RWPE1 (cell line): ENCODE measurements at regions not wholly inside any gene's neighbourhood (a gene's known extent, or its start where the extent isn't known, plus 50 kb on each side); places are given as distances from the start of the nearest gene placed in this dataset.

Source experiments
- CTCF ChIA-PET: fragments of 350-600 bp; sonication (Branson Sonifier 250); formaldehyde crosslinking; extraction: SDS; loops from one replicate; lab custom pipeline; 2021; lab: Yijun Ruan, JAX
- POLR2A ChIA-PET: fragments of 400-600 bp; formaldehyde crosslinking; extraction: SDS; loops from one replicate; lab custom pipeline; 2020; ENCODE audit warnings: antibody characterized with exemption; ENCODE audit not compliant: low non-redundant PET; lab: Yijun Ruan, JAX
- DNase-seq: peaks from one replicate; pipeline ENCODE4 v3.0.0; 2012; ENCODE audit warnings: low spot score
- H3K27ac ChIP-seq: fragments of 450-650 bp; 2 replicates; pipeline ENCODE4 v1.5.1; 2017
- CTCF ChIP-seq: fragments of 450-650 bp; conservative IDR thresholded peaks from 2 replicates; pipeline ENCODE4 v1.5.1; 2017; ENCODE audit warnings: low read depth, mild to moderate bottlenecking

- POLR2A ChIA-PET: no interaction called here
- H3K27ac ChIP-seq: no peak overlapping the region
- CTCF ChIA-PET: no interaction called here
- DNase-seq: no peak
- TF ChIP-seq CTCF: no peak
These were observed 145.2 kb upstream of the TMEM108 start for GRCh38 chr3:132892956-132893355.

DNA sequence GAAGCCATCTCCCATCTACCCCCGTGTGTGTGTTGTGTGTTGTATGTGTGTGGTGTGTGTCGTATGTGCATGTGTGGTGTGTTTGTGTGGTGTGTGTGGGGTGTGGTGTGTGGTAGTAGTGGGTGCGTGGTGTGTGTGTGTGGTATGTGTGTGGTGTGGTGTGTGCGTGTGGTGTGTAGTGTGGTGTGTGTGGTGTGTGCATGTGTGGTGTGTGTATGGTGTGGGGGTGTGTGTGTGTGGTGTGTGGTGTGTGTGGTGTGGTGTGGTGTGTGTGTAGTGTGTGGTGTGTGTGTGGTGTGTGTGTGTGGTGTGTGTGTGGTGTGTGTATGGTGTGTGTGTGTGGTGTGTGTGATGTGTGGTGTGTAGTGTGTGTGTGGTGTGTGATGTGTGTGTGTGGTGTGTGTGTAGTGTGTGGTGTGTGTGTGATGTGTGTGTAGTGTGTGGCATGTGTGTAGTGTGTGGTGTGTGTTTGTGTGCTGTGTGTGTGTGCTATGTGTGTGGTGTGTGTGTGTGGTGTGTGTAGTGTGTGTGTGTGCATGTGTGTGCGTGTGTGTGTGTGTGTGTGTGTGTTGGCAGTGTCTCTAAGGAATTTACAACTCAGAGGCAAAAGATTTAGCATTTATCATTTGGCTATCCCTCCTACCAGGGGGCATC lies 156.3 kb upstream of the TMEM108 start:
- no peak overlapping the region for H3K27ac ChIP-seq
- TF ChIP-seq CTCF: no peak
- CTCF ChIA-PET: no interaction called here
- POLR2A ChIA-PET: no interaction called here
- DNase-seq: no peak

DNA sequence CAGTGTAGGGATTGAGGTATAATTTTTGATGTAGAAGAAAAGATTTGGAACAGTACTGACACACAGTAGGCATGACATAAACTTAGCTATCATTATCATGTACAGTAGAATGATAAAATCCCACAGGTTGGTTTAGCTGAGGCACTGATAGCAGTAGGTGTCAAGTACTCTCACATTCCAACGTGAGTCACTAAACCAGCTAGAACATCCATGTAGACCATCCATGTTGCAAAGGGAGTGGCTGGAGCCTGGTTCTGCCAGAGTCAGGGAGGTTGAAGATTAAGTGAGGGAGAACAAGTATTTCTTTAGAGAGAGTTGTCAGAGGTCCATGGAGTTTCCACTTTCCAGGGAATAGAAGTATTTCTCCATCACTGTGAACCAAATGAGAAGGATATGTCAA lies 157.2 kb upstream of the TMEM108 start:
- ChIA-PET POLR2A (no interaction called here), CTCF (no interaction called here)
- no peak for TF ChIP-seq CTCF
- DNase-seq: no peak
- no peak overlapping the region for H3K27ac ChIP-seq

GRCh38 chr3:132879656-132880055 lies 157.4 kb upstream of the NPHP3 start:
- H3K27ac ChIP-seq: no peak overlapping the region
- DNase-seq: no peak
- no peak for TF ChIP-seq CTCF
- POLR2A ChIA-PET: no interaction called here
- CTCF ChIA-PET: no interaction called here

- TF ChIP-seq CTCF: no peak
- DNase-seq: no peak
These were observed 152.5 kb upstream of the NPHP3 start for GRCh38 chr3:132874701-132875100.

GRCh38 chr3:132872711-132873110 lies 150.5 kb upstream of the NPHP3 start:
- ChIA-PET POLR2A (no interaction called here), CTCF (interaction anchor here (0.6 kb wide), 1 partner anchor 382 kb away, joined by 3 read pairs; no protein-coding TSS in a partner anchor)
- TF ChIP-seq CTCF: no peak
- no peak for DNase-seq
- no peak overlapping the region for H3K27ac ChIP-seq

More at GRCh38 chr3:132874701-132875100, 152.5 kb upstream of the NPHP3 start:
- ChIA-PET POLR2A (no interaction called here), CTCF (no interaction called here)
- H3K27ac ChIP-seq: no peak overlapping the region
